Effector memory CD8-positive, alpha-beta T cell (primary cell): ENCODE measurements at regions not wholly inside any gene's neighbourhood (a gene's known extent, or its start where the extent isn't known, plus 50 kb on each side); places are given as distances from the start of the nearest gene placed in this dataset.
A peak's percentile ranks its signal among the peaks of the same experiment; 100 is the strongest.

Experiments
- ATAC-seq: fragments of 150-1000 bp; cut with Tn5 transposase; replicated peaks from 2 replicates; pipeline ENCODE4 v1.10.0; 2021; ENCODE audit warnings: mild to moderate bottlenecking, moderate library complexity
- DNase-seq, 3 experiments: peaks; one replicate each; pipeline ENCODE4 v3.0.0; 2021
- H3K27ac Mint-ChIP-seq, 2 donors: one replicate each; pipeline ENCODE4 v1.8.0; 2022; ENCODE audit warnings: mild to moderate bottlenecking in 2 of 2, mixed read lengths in 2 of 2, moderate library complexity in 2 of 2
- H3K27me3 Mint-ChIP-seq, 2 donors: one replicate each; pipeline ENCODE4 v1.8.0; 2022; ENCODE audit warnings: mixed read lengths in 2 of 2
- H3K36me3 Mint-ChIP-seq: one replicate; pipeline ENCODE4 v1.8.0; 2022; ENCODE audit warnings: mild to moderate bottlenecking, moderate library complexity, mixed read lengths; ENCODE audit not compliant: insufficient read depth
- H3K4me1 Mint-ChIP-seq, 2 donors: one replicate each; pipeline ENCODE4 v1.8.0; 2022; ENCODE audit warnings: low read depth in 2 of 2, mixed read lengths in 2 of 2
- H3K4me3 Mint-ChIP-seq, 2 donors: one replicate each; pipeline ENCODE4 v1.8.0; 2022; ENCODE audit warnings: mild to moderate bottlenecking in 2 of 2, mixed read lengths in 2 of 2, moderate library complexity in 2 of 2
- H3K9me3 Mint-ChIP-seq, 2 donors: one replicate each; pipeline ENCODE4 v1.8.0; 2022; ENCODE audit warnings: mixed read lengths in 2 of 2

DNA sequence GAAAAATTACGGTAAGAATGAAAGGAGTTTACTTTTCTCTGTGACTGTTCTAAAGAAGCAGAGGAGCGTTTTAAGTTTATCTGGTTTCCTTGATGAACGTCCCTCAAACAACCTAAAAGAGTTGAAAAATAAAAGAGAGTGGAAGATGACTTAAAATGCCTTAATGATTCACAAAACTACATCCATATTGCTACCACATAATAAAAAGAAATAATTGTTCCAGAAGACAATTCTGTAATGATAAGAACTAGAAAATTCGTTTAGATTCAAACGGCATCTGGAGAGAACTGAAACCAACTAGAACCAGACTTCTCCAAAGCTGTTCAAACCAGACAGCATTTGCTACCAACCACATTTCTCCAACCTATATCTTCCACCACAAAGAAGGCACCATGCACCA, 68.1 kb downstream of the TEKT4 start:
- H3K27ac Mint-ChIP-seq = no peak overlapping the region
- peaks cover 0 to 6% of the 10 kb centered on the region in 2 donors for H3K27me3 Mint-ChIP-seq
- no peaks in the 10 kb centered on the region for H3K4me1 Mint-ChIP-seq
- no peak overlapping the region for H3K4me3 Mint-ChIP-seq
- ATAC-seq (no peak), DNase-seq (no peak)
- H3K9me3 Mint-ChIP-seq = no peaks in the 10 kb centered on the region
- H3K36me3 Mint-ChIP-seq = no peaks in the 10 kb centered on the region

DNA sequence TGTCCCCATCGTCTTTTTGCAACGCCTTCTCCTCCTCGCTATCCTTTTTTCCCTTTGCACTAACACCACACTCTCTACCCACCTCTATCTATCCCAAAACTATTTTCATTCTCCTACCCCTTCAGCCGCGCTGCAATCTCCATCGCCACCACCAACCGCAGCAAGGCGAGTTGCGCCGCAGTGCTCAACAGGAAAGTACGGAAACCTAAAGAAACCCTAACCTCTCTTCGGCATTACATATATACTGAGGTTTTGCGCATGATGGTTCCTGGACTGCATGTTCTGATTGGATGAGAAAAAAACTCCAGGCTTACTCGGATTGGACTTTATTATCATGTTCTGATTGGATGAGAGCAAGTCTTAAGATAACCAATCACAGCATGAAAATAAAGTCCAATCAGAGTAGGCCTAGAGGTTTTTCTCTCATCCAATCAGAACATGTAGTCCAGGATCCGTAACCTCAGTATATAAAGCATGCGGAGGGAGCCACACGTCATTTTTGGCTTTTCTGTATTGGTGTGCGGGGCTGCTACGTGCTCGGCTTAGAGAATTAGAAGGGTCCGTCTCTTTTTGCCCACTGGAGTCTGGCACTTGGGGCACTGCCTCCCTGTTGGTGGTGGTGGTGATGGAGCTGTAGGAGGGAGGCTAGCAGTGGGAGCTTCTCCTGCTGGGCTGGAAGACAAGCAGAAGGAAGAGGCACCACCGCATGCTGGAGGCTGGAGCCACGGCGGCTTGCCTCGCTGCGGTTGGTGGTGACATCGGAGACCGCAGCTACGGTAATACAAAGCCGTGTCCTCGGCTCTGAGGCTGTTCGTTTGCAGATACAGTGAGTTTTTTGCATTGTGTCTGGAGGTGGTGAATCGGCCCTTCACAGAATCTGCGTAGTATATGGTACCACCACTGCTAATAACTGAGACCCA, 76.1 kb downstream of the TEKT4 start:
- H3K27me3 Mint-ChIP-seq = peaks cover 5 to 6% of the 10 kb centered on the region in 2 donors

DNA sequence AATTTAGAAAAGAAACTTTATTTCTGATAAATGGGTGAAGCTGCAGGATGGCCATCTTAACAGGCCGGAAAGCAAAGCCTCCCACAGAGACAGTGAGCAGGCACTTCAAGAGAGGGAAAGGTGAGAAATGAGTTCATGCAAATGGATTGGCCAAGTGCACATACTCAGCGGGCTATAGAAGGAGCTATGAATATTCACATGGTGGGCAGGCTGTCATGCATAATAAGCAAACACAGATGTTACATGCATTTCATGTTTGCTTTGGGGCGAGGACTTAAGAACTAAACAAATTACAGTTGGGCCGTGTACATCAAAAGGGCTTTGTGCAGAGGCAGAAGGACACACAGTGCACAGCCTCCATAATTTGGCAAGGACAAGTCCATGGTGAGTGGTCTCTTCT, 69.8 kb upstream of the MAL start:
- DNase-seq = no peak
- peaks cover 0 to 59% of the 10 kb centered on the region in 2 donors for H3K27me3 Mint-ChIP-seq
- no peaks in the 10 kb centered on the region for H3K36me3 Mint-ChIP-seq
- H3K4me1 Mint-ChIP-seq = no peaks in the 10 kb centered on the region
- no peak overlapping the region for H3K4me3 Mint-ChIP-seq
- no peaks in the 10 kb centered on the region for H3K9me3 Mint-ChIP-seq
- ATAC-seq = no peak
- H3K27ac Mint-ChIP-seq = no peak overlapping the region

More for the DNA sequence above, 76.1 kb downstream of the TEKT4 start:
- no peak overlapping the region for H3K27ac Mint-ChIP-seq
- H3K9me3 Mint-ChIP-seq = peaks cover 6 to 9% of the 10 kb centered on the region in 2 donors
- ATAC-seq = no peak
- H3K4me1 Mint-ChIP-seq = no peaks in the 10 kb centered on the region
- no peak for DNase-seq
- H3K36me3 Mint-ChIP-seq = no peaks in the 10 kb centered on the region
- no peak overlapping the region for H3K4me3 Mint-ChIP-seq

DNA sequence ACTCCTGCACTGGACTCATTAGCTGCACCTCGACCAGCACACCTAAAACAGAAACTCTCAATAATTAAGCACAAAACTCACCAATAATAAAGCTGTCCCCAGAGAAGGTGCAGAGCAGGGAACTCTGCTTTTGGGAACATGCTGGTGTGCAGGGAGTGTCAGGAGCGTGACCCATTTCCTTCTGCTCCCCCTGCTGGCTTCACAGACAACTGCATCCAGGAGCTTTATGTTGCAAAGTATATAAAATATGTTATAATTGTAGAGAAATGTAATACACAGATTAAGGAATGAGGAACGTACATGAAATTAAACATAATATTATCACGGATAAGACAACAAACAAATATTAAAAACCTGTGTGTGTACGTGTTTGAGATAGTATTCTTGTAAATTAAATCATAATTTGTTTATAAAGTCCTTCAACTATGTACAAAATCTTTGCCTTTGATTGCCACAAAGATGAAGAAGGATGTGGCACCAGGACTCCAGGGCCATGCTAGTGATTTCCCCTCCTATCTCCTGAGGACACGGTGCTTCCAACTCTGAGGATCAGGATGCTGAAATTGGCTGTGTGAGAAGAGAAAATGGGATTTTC, 68.6 kb upstream of the MAL start:
- Mint-ChIP-seq H3K27ac (no peak overlapping the region), H3K9me3 (no peaks in the 10 kb centered on the region), H3K4me1 (no peaks in the 10 kb centered on the region), H3K4me3 (no peak overlapping the region), H3K27me3 (peaks cover 0 to 59% of the 10 kb centered on the region in 2 donors), H3K36me3 (no peaks in the 10 kb centered on the region)
- ATAC-seq (no peak), DNase-seq (peak in 2 of 3 experiments; percentile 3 to 8)

DNA sequence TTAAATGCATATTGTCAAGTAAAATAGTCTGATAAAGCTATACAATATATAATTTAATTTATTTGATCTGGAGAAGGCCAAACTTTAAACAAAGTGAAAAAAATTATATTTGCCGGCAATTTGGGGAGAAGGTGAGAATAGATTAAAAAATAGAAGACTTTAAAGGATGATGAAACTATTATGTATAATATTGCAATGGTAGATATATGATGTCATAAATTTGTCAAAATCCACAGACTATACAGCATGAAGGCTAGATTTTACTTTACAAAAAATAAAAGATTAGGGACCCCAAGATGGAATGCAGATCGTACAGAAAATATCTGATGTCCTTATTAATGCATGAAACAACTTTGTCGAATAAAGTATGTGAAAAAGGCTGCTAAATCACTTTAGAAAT, 67.3 kb upstream of the MAL start:
- DNase-seq (no peak), ATAC-seq (no peak)
- Mint-ChIP-seq H3K4me1 (no peaks in the 10 kb centered on the region), H3K36me3 (no peaks in the 10 kb centered on the region), H3K27me3 (peaks cover 0 to 50% of the 10 kb centered on the region in 2 donors), H3K4me3 (no peak overlapping the region), H3K9me3 (no peaks in the 10 kb centered on the region), H3K27ac (no peak overlapping the region)

DNA sequence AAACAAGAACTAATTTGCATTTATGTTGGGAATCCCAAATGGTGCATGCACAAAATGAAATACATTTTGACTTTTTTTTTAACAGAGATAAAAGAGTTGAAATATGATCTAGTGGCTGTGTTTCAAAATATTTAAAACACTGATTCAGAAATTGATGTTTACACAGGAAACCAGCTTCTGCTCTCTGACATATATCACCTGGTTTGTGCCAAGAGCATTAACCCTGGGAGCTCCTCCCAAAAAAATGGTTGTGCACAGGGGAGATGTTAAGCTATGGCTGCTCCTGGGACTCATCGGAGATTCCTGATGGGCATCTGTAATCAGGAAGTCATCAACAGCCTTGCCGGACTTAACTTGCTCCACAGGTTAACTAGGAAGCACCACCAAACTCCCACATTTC, 65.2 kb upstream of the MAL start:
- Mint-ChIP-seq H3K9me3 (no peaks in the 10 kb centered on the region), H3K4me1 (no peaks in the 10 kb centered on the region), H3K27me3 (peaks cover 0 to 48% of the 10 kb centered on the region in 2 donors), H3K4me3 (no peak overlapping the region), H3K36me3 (no peaks in the 10 kb centered on the region), H3K27ac (no peak overlapping the region)
- ATAC-seq (no peak), DNase-seq (no peak)

DNA sequence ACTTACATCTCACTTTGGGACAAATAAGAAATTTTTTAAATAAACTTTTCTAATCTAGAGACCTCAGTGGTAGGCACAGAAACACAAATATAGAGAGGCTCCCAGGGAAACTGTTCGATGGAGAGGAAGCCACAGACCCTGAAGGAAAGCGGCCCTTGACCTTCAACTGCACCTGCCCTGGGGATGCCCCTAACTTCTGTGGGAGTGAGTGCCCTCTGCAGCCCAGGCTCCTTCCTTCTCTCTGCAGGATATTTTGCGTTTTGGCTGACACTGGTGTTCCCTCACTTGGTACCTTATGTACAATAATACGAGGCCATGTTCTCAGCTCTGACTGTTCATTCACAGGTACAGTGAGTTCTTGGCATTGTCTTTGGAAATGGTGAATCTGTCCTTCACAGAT, 64.8 kb upstream of the MAL start:
- ATAC-seq = no peak
- Mint-ChIP-seq H3K4me1 (no peaks in the 10 kb centered on the region), H3K4me3 (no peak overlapping the region), H3K27ac (no peak overlapping the region), H3K9me3 (no peaks in the 10 kb centered on the region), H3K36me3 (no peaks in the 10 kb centered on the region), H3K27me3 (peaks cover 0 to 43% of the 10 kb centered on the region in 2 donors)
- no peak for DNase-seq

DNA sequence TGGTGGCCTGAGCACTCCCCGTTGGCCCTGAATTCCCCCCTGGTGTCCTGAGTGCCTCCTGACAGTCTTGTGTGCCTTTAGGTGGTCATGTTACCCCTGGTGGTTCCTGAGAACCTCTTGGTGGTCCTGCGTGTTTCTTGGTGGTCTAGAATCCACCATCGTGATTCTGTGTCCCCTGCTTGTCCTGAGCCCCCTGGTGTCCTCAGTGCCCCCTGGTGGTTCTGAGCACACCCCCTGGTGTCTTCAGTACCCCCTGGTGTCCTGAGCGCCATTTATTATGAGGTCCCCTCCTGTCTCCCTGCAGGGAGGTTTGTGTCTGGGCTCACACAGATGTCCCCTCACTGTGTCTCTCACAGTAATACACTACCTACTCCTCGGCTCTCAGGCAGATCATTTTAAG, 61.3 kb upstream of the MAL start:
- DNase-seq (no peak), ATAC-seq (no peak)
- no peaks in the 10 kb centered on the region for H3K36me3 Mint-ChIP-seq

DNA sequence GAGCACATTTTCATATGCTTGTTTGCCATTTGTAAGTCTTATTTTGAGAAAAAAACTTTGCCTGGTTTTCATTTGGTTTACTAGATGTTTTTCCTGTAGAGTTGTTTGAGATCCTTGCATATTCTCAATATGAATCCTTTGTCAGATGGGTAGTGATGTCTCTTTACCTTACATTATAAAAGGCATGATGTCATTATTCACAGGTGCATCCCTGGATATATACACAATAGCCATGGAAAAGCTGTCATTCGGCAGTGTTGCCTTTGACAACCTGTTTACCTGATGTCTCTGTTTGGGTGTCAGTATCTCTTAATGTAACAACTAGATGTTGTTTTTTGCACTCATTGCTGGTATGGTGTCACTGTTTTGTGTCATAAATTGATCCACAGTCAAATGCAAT, 58.8 kb upstream of the MAL start:
- no peaks in the 10 kb centered on the region for H3K4me1 Mint-ChIP-seq
- H3K4me3 Mint-ChIP-seq = no peak overlapping the region
- ATAC-seq (no peak), DNase-seq (no peak)
- H3K27me3 Mint-ChIP-seq = peaks cover 18 to 29% of the 10 kb centered on the region in 2 donors
- no peak overlapping the region for H3K27ac Mint-ChIP-seq
- H3K36me3 Mint-ChIP-seq = no peaks in the 10 kb centered on the region
- no peaks in the 10 kb centered on the region for H3K9me3 Mint-ChIP-seq

More for the DNA sequence above, 61.3 kb upstream of the MAL start:
- Mint-ChIP-seq H3K9me3 (no peaks in the 10 kb centered on the region), H3K27me3 (peaks cover 12 to 30% of the 10 kb centered on the region in 2 donors), H3K4me1 (no peaks in the 10 kb centered on the region), H3K4me3 (no peak overlapping the region), H3K27ac (no peak overlapping the region)

DNA sequence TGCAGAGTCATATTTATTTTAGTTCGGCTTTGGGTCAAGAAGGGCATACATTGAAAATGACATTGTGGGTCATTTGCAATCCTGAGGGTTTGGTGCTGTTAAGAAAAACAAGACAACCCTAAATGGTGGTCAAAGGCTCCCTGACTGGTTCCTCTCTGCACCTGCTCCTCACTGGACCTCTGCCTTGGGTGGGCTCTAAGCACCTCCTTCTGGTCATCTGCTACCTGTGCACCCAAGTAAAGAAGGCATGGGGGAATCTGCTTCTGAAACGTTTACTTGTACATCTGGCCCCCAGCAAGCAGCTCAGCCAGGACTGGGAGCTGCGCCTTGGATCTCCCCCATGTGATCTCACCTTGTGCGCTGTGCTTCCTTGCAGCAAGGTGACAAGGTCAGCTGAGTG, 55.2 kb upstream of the MAL start:
- ATAC-seq = no peak
- H3K4me1 Mint-ChIP-seq = no peaks in the 10 kb centered on the region
- no peak for DNase-seq
- no peak overlapping the region for H3K4me3 Mint-ChIP-seq
- H3K9me3 Mint-ChIP-seq = no peaks in the 10 kb centered on the region
- H3K36me3 Mint-ChIP-seq = no peaks in the 10 kb centered on the region
- peaks cover 21 to 22% of the 10 kb centered on the region in 2 donors for H3K27me3 Mint-ChIP-seq
- H3K27ac Mint-ChIP-seq = no peak overlapping the region
